ENCODE measurements at regions not wholly inside any gene's neighbourhood (a gene's known extent, or its start where the extent isn't known, plus 50 kb on each side); places are given as distances from the start of the nearest gene placed in this dataset.
"Not testable (repeated sequence)": the region's sequence is repeated elsewhere in the genome, so short reads cannot be mapped to it uniquely, and the experiment has no call there.

- no peak for DNase-seq
Observed at GRCh38 chr11:29623144-29623722, 393.6 kb downstream of the KCNA4 start.

DNA sequence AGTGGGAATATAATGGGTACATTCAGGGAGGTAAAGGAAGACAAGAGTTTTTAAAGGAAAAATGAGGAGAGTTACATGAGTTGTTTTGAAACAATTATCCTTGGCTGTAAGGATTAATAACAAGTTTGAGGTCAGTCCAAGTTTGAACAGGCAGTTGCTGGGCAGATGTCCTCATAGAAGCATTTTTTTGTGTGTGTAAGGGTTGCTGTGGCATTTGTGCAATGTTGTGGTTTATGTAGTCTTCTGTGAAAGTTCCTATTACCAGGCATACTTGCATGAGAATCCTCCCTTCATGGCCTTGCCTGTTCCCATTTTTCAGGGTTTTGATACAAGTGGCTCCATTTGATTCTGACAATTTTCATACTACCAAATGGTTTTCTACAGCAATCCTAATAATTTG is 400.2 kb downstream of the KCNA4 start:
- DNase-seq, result no peak

GRCh38 chr11:29612423-29612822 is 404.4 kb downstream of the KCNA4 start:
- no peak for DNase-seq

DNA sequence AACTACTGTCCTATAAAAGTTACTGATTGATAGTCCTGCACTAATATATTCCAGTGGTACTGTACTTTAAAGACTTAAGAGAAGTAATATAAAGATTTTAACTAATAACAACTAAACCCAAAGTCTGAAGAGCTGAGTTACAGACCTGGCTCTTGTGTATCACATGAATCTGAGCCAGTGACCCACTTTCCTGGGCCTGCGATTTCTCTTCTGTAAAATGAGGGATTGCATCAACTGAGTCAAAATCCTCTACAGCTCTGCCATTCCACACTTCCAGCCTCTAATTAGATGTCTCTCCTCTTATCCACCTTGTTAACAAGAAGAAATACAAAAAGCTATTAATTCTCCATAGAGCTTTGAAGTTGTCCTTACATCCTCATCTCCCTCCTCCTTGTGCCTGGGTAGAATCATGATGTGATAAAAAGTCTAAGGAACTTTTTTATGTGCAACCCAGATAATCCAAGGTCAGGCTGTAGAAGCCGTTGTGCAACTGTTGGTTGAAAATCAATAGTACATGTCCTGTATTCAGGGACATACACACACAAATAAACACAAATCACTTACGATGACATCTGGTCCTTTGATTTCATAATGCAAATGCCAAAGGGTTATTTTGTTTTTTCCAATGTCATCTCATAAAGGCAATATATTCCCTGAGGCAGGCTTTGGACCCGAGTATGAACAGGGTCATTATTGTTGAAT is 410.3 kb downstream of the KCNA4 start:
- DNase-seq, result no peak

- not testable (repeated sequence) for DNase-seq
Observed at GRCh38 chr11:29600151-29600575, 416.7 kb downstream of the KCNA4 start.

- DNase-seq, result no peak
Observed at GRCh38 chr11:29584342-29584741, 432.5 kb downstream of the KCNA4 start.

DNA sequence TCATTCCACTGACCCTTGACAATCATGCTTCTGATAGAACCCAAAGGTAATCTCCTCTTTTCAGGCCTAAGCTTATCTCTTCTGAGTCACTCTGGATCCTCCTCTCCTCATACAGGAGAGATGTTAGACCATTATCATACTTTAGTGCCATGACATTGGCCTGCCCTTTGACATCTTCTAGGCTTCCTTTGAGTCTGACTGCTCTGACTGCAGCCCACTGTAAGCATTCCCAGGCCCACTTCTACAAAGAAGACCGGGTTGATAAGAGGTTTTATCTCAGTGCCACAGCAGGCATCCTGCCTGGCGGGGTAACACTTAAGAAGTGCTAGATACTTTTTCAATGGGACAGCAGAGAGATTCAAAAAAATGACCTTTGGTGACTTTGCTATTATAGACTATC is 438.0 kb downstream of the KCNA4 start:
- no peak for DNase-seq

DNA sequence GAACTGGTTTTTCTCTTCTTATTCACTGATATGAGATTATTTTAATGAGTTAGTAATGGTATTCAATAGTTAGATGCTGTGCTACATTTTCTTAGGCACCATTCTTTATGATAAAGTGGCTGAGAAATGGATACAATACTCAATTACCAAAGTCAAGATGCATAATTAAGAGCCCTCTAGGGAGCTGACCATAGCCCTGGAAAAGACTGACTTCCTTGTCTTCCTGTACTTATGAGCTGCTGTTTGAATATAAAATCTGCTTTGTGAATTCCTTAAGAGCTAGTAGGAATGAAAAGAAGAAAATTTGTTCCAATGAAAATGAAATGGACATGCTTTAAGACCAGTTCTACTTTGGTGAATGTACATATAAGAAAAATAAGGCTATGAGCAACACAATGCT is 452.3 kb downstream of the KCNA4 start:
- no peak for DNase-seq

DNA sequence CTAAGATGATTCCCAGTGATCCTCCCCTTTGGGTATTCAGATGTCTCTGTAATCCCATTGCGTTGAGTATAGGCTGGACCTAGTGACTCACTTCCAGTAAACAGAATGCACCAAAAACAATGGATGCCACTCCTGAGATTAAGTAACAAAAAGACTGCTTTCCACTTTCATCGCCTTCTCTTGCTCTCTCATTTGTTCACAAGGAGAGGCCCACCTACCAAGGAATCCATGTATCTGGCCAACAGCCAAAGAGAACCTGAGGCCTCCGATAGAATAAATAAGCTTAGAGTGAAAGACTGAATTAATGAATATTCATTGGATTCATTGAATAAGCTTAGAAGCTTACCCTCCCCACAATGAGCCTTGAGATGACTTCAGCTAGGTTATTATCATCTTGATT is 454.6 kb downstream of the KCNA4 start:
- no peak for DNase-seq

DNA sequence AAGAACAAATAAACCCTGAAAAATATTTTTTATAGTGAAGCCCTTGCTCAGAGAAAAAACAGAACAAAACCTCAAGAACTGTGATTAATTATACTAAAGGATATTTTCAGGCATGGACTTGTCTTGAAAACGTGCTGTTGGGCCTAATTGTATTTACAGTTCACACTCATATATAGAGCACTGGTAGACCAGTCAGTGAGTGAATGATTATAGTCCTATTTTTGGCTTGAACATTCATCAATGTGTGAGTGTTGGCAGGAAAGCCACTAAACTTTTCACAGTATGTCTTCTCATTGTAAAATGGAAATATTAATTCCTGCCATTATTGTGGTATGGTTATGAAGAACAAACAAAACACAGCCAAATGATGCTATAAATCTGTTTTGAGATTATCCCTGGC is 462.8 kb downstream of the KCNA4 start:
- DNase-seq, result no peak

- no peak for DNase-seq
Observed at GRCh38 chr11:29538339-29539036, 478.3 kb downstream of the KCNA4 start.

DNA sequence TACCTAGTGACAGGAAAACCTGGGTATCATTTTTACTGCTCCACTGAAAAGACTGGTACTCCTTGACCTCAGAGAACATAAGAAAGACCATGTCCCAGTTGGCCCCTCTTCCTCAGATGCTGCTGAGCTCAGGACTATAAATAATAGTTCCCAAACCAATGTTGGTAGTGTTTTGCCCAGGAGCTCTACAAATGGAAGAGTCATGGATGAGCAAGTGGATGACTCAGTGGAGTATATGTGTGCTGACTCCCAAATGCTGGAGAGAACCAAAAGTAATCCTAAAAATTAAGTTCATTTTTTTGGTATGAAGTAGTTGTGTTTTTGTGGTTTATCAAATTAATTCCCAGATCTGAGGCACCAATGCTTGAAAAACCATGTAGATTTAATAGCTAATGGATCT is 482.0 kb downstream of the KCNA4 start:
- no peak for DNase-seq

- DNase-seq, result no peak
Observed at GRCh38 chr11:29530961-29531360, 485.9 kb downstream of the KCNA4 start.

DNA sequence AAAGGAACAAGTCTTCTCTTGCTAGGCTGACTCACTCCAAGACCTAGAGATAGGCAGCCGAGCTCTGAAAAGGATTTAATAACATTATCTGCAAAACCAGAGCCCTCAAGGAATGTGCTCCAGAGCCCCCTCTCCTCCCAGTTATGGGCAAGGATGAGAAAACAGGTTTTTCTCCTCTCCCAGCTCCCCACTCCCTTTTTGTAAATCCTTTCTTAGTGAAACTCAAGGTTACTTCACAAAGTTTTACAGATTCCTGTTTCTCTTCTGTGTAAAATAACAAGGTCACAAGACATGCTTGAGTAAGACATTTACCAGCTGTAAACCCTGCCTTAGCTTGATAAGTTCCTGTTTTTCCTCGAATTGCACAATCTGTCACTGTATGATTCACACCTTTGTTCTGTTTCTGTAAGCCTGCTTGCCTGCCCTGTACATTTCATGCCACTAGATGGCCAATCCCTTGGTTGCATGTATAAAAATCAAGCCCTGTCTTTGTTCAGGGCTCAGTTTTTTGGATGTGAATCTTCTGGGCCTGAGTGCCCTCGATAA is 489.4 kb downstream of the KCNA4 start:
- peak; percentile 1 for DNase-seq

DNA sequence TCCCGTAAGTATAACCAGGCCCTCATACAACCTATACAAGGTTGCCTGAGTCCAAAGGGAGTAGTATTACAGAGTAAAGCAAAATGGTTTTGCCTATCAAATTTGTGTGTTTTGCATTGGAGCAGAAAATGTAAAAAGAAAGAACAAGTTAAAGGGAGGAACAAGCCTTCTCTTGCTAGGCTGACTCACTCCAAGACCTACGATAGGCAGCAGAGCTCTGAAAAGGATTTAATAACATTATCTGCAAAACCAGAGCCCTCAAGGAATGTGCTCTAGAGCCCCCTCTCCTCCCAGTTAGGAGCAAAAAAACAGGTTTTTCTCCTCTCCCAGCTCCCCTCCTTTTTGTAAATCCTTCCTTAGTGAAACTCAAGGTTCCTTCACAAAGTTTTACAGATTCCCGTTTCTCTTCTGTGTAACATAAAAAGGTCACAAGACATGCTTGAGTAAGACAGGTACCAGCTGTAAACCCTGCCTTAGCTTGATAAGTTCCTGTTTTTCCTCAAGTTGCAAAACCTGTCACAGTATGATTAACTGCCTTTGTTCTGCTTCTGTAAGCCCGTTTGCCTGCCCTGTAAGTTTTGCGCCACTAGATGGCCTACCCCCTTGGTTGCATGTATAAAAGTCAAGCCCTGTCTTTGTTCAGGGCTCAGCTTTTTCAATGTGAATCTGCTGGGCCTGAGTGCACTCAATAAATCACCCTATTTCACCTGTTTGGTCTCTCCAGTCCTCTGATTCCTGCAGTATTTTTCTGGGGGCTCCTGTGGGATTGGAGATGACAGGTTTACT is 498.2 kb downstream of the KCNA4 start:
- peak; percentile 3 for DNase-seq

DNA sequence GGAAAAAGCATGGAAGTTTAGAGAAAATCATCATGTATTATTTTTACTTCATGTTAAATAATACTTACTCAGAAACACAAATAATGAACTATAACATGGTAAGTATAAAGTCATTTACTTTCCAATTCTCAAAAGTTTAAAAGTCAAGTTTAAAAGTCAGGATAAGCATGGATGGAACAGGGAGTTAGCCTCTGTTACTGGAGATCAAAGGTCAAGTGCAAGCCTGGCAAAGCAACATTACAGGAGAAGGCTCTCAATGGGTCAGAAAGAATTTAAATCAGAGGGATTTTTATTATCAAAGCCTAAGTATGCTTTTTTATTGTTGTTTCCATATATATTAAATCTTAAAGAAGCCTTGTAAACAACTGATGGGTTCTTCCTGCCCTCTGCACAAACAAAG is 505.4 kb downstream of the KCNA4 start:
- DNase-seq, result no peak

DNA sequence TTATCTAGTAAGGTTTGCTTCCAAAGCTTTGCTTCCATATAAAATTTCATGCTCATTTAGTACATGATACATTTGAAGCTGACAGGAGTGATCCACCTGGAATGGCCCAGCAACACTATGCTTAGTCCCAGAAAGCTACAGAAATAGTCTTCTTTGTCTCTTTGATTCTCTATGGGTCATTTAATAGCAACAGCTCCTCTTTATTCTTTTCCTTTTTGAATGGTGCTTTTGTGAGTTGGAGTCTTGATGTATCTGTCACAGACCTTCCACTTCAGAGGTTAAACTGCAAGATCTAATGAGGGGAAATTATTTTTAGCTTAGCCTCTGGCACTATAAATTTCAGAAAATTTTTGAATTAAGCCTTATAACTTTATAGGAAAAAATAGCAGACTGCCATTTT is 509.5 kb downstream of the KCNA4 start:
- DNase-seq, result no peak

GRCh38 chr11:29495676-29496075 is 521.2 kb downstream of the KCNA4 start:
- no peak for DNase-seq

DNA sequence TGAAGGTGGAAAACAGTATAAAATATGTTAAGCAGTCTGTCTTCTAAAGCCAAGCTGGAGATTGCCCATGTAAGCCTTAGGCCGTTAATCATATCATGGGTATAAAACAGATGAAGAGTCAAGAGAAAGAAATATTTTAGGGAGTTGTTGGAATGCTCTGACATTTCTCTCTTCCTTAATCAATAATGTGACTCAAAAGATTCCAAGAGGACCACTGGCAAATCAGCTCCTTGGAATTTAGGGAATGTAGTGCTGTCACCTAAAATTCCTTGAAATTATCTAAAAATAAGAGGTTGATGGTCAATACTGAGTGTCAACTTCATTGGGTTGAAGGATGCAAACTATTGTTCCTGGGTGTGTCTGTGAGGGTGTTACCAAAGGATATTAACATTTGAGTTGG is 525.9 kb downstream of the KCNA4 start:
- DNase-seq, result no peak

DNA sequence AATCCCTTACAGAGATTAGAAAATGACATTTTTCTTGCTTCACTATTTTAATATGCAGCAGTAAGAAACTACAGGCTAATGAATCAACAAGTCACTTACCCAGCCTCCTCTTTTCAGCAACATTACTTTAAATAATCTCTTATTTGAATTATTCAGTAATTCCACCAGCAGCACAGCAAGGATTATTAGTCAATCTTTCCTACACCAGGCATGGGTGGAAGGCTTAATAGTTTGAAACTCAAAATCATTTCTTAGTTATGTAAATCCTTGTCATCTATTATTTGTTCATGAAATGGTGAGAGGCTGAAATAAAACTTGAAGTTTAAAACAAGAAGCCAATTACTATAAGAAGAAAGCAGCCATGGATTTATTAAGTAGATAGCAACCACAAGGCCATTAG is 530.5 kb downstream of the KCNA4 start:
- no peak for DNase-seq

DNA sequence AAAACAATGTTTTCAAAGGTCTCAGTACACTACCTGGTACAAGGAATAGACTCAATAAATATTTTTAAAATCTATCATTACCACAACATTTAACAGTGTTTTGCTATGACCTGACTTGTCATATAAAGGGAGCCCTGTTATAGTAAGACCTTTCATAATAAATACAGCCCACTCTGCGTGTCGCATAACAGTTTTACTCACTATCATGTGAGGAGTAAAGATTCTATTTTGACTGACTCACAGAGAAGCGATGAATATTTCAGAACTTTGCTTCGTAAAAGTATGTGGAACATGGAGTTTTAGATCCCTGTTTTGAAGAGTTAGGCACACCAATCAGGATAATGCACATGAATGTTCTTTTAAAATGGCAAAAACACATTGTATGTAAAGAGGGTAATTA is 531.2 kb downstream of the KCNA4 start:
- no peak for DNase-seq

DNA sequence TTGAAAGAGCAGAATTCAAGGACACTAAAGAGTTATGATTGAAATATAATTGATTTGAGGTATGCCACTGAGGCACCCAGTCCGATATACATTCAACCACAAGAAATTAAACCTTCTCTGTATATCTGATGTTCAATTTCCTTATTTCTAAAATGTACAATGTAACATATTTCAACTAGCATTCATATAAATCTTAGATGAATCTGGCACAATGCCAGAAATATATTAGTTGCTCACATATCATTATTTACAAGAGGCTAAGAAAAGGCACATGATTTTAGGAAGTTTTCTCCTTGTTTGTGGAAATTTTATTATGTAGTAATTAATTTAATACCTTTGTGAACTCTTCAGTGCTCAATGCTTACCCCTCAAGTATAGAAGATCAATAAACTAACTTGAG is 532.3 kb downstream of the KCNA4 start:
- no peak for DNase-seq

DNA sequence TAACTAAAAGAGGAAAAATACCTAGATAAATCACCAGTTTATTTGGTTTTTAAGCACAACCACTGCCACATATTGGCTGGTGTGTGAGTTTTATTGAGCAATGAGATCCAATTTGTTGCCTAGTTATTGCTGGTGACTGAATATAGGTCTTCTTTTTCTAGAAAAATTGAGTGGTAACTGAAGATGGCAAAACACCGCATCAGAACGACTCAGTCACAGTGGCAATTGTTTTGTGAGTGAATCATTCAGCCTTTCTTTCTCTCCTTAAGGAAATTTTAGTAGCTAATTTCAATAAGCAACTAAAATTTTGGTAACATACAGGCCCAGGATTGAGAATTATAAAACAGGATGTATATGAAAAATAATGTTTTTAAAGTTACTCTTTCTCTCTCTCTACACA is 533.0 kb downstream of the KCNA4 start:
- DNase-seq, result no peak

Data from tongue (tissue), 1 donor.